D721Med (cell line): ENCODE measurements at regions not wholly inside any gene's neighbourhood (a gene's known extent, or its start where the extent isn't known, plus 50 kb on each side); places are given as distances from the start of the nearest gene placed in this dataset.

ENCODE experiments used
- DNase-seq: peaks from one replicate; pipeline ENCODE4 v3.0.0; 2011; ENCODE audit warnings: low spot score; ENCODE audit not compliant: insufficient read length
- FAIRE-seq: peaks from 2 replicates; lab custom pipeline; 2011; peaks lifted over from hg19 to GRCh38; lab: Jason Lieb, UNC
- CTCF ChIP-seq: IDR thresholded peaks from 2 replicates; pipeline ENCODE4 v1.5.1; 2012; ENCODE audit warnings: mild to moderate bottlenecking, control low read depth; ENCODE audit not compliant: insufficient read depth; ENCODE audit errors: missing control alignments

- FAIRE-seq (no peak), DNase-seq (no peak)
- no peak for TF ChIP-seq CTCF
Observed at GRCh38 chr12:124706363-124706762, 139.0 kb upstream of the NCOR2 start.

- DNase-seq = no peak
- no peak for FAIRE-seq
- TF ChIP-seq CTCF = no peak
Observed at GRCh38 chr12:124705545-124706138, 138.2 kb upstream of the NCOR2 start.

GRCh38 chr12:124704619-124705018, 137.2 kb upstream of the NCOR2 start:
- DNase-seq (no peak), FAIRE-seq (no peak)
- TF ChIP-seq CTCF = no peak

- FAIRE-seq (no peak), DNase-seq (no peak)
- TF ChIP-seq CTCF = no peak
Observed at GRCh38 chr12:124703856-124704255, 136.4 kb upstream of the NCOR2 start.

- DNase-seq (no peak), FAIRE-seq (no peak)
- TF ChIP-seq CTCF = no peak
Observed at GRCh38 chr12:124702736-124703135, 135.3 kb upstream of the NCOR2 start.

GRCh38 chr12:124700810-124701592, 133.6 kb upstream of the NCOR2 start:
- no peak for FAIRE-seq

More at GRCh38 chr12:124700810-124701592, 133.6 kb upstream of the NCOR2 start:
- DNase-seq = no peak
- TF ChIP-seq CTCF = no peak
